A673 (cell line): ENCODE measurements at regions not wholly inside any gene's neighbourhood (a gene's known extent, or its start where the extent isn't known, plus 50 kb on each side); places are given as distances from the start of the nearest gene placed in this dataset.
A peak's percentile ranks its signal among the peaks of the same experiment; 100 is the strongest.

Source experiments
- BruUV-seq: library from RNA; stranded (reverse); fragments of 400-500 nt; replicated peaks from 2 replicates; lab custom pipeline; 2021; lab: Mats Ljungman, UMichigan
- CTCF ChIA-PET: fragments of 300-600 bp; sonication (Branson Sonifier 250); formaldehyde crosslinking; loops from one replicate; lab custom pipeline; 2022; ENCODE audit warnings: antibody characterized with exemption; lab: Charles Lee
- POLR2A ChIA-PET: fragments of 300-600 bp; sonication (Branson Sonifier 250); formaldehyde crosslinking; loops from one replicate; lab custom pipeline; 2022; ENCODE audit warnings: antibody characterized with exemption; ENCODE audit not compliant: low non-redundant PET; lab: Charles Lee
- DNase-seq: peaks from one replicate; pipeline ENCODE4 v3.0.0-alpha.2; 2015; ENCODE audit warnings: low spot score
- H3K27ac ChIP-seq: fragments of 200-600 bp; sonication (generic); 2 replicates; pipeline ENCODE4 v1.5.1; 2016; ENCODE audit warnings: mixed run types, low read depth, mild to moderate bottlenecking, mixed read lengths, antibody characterized with exemption, low read length; ENCODE audit not compliant: poor library complexity, severe bottlenecking
- H3K27me3 ChIP-seq: fragments of 200-600 bp; sonication (generic); replicated peaks from 2 replicates; pipeline ENCODE4 v1.6.1; 2017; ENCODE audit warnings: mixed run types, low read depth, mild to moderate bottlenecking, mixed read lengths, antibody characterized with exemption, low read length; ENCODE audit not compliant: insufficient read depth, poor library complexity
- H3K36me3 ChIP-seq: fragments of 200-600 bp; sonication (generic); 2 replicates; pipeline ENCODE4 v1.6.1; 2016; ENCODE audit warnings: mixed run types, mild to moderate bottlenecking, mixed read lengths, antibody characterized with exemption, low read length; ENCODE audit not compliant: insufficient read depth, poor library complexity, severe bottlenecking
- H3K4me1 ChIP-seq: fragments of 200-600 bp; sonication (generic); 2 replicates; pipeline ENCODE4 v1.6.1; 2017; ENCODE audit warnings: mixed run types, mild to moderate bottlenecking, mixed read lengths, antibody characterized with exemption, low read length; ENCODE audit not compliant: insufficient read depth, poor library complexity, severe bottlenecking
- H3K4me3 ChIP-seq: fragments of 200-600 bp; sonication (generic); 2 replicates; pipeline ENCODE4 v1.5.1; 2016; ENCODE audit warnings: low read depth, mixed run types, mild to moderate bottlenecking, mixed read lengths, low read length; ENCODE audit not compliant: poor library complexity, severe bottlenecking
- H3K9me3 ChIP-seq: fragments of 200-600 bp; sonication (generic); 2 replicates; pipeline ENCODE4 v1.6.1; 2016; ENCODE audit warnings: mixed run types, low read depth, mild to moderate bottlenecking, mixed read lengths, antibody characterized with exemption, low read length; ENCODE audit not compliant: poor library complexity, severe bottlenecking
- EZH2 ChIP-seq: fragments of 200-600 bp; sonication (generic); IDR thresholded peaks from 2 replicates; pipeline ENCODE4 v1.6.1; 2017; ENCODE audit warnings: borderline replicate concordance, low read depth, mild to moderate bottlenecking, mixed read lengths, antibody characterized with exemption, low read length; ENCODE audit not compliant: poor library complexity, severe bottlenecking
- intact Hi-C: fragments of 100-400 bp; cut with micrococcal nuclease; formaldehyde crosslinking; loops from one replicate; pipeline ENCODE4 v1.10.0; 2022; ENCODE audit not compliant: unreplicated experiment
- TF ChIP-seq, protein P1 (sequence below): fragments of 300-800, 200-600 bp; sonication (generic); conservative IDR thresholded peaks from 2 replicates; pipeline ENCODE4 v1.5.1; 2017; ENCODE audit warnings: low read depth, mild to moderate bottlenecking, antibody characterized with exemption, low read length, moderate library complexity, mixed read lengths

DNA sequence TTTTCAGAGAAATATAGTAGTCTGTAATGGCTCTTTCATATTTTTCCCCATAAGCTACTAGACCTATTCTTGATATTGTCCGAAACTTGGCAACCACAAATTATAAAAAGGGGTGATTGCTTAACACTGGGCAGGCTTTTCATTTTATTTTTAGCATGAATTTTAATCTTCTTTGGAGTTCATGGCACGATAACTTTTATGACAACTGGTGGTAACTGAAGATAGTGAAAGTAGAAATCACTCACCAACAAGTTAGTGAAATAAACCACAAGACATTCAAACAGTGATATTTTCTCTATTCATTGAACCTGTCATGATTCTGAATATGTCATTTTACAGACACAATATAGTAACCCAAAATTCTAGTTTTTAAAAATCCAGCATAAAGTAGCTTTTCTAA is 213.9 kb downstream of the PRDM9 start:
- no peak for TF ChIP-seq EZH2
- TF ChIP-seq, protein P1, sequence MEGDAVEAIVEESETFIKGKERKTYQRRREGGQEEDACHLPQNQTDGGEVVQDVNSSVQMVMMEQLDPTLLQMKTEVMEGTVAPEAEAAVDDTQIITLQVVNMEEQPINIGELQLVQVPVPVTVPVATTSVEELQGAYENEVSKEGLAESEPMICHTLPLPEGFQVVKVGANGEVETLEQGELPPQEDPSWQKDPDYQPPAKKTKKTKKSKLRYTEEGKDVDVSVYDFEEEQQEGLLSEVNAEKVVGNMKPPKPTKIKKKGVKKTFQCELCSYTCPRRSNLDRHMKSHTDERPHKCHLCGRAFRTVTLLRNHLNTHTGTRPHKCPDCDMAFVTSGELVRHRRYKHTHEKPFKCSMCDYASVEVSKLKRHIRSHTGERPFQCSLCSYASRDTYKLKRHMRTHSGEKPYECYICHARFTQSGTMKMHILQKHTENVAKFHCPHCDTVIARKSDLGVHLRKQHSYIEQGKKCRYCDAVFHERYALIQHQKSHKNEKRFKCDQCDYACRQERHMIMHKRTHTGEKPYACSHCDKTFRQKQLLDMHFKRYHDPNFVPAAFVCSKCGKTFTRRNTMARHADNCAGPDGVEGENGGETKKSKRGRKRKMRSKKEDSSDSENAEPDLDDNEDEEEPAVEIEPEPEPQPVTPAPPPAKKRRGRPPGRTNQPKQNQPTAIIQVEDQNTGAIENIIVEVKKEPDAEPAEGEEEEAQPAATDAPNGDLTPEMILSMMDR: no peak
- intact Hi-C loops: no loop called here
- ChIA-PET POLR2A (no interaction called here), CTCF (no interaction called here)
- no peaks in the 10 kb centered on the region for H3K36me3 ChIP-seq
- no peaks in the 10 kb centered on the region for H3K9me3 ChIP-seq
- no peak for DNase-seq
- no peaks in the 10 kb centered on the region for H3K27me3 ChIP-seq
- no peaks in the 10 kb centered on the region for H3K4me1 ChIP-seq
- H3K4me3 ChIP-seq: no peak overlapping the region
- no peak overlapping the region for H3K27ac ChIP-seq
- BruUV-seq: no TSS peak

DNA sequence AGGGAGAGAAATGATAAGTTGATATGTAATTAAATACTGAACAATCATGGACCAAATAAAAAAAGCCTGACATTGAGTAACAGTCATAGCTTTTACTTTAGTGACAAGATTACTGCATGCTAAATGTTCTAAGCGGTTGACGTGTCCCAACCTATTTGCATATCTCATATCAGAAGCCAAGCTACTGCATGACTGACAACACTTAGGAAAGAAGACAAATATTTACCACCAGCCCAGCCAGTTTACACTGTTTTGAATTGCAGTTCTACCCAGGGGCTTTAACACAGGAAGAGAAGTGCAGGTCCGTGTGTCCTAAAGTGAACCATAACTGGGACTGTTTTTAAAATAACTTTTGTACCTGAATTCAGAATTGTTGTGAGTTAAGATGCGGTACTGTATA is 219.9 kb downstream of the PRDM9 start:
- Histone ChIP-seq H3K36me3 (no peaks in the 10 kb centered on the region), H3K27me3 (no peaks in the 10 kb centered on the region), H3K4me3 (no peak overlapping the region), H3K27ac (no peak overlapping the region), H3K9me3 (no peaks in the 10 kb centered on the region), H3K4me1 (no peaks in the 10 kb centered on the region)
- ChIA-PET CTCF (no interaction called here), POLR2A (no interaction called here)
- no peak for DNase-seq
- no TSS peak for BruUV-seq
- TF ChIP-seq EZH2: no peak
- TF ChIP-seq, protein P1: no peak
- intact Hi-C loops: no loop called here

DNA sequence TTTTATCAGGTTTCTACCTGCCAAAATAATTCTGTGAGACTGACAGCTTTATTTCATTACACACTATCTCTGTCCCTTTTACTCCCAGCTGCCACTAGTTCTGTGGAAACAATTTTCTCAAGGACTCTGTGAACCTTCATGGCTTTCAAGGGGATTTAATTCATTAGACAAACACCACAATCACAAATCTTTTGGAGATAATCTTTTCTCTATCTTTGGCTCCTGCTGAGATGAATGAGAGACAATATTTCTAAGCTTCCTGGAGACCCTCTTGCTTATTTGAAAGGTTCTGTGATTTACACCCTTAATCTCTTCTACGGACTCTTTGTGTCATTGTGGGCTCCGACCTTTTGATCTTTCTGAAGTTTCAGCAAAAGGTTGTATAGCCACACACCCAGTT is 222.6 kb downstream of the PRDM9 start:
- no TSS peak for BruUV-seq
- ChIA-PET CTCF (no interaction called here), POLR2A (no interaction called here)
- Histone ChIP-seq H3K4me1 (no peaks in the 10 kb centered on the region), H3K9me3 (no peaks in the 10 kb centered on the region), H3K4me3 (no peak overlapping the region), H3K27me3 (no peaks in the 10 kb centered on the region), H3K27ac (no peak overlapping the region), H3K36me3 (no peaks in the 10 kb centered on the region)
- no peak for TF ChIP-seq EZH2
- TF ChIP-seq, protein P1: no peak
- intact Hi-C loops: no loop called here
- DNase-seq: peak; percentile 1
